Thyroid gland (tissue), 4 donors: ENCODE measurements at regions not wholly inside any gene's neighbourhood (a gene's known extent, or its start where the extent isn't known, plus 50 kb on each side); places are given as distances from the start of the nearest gene placed in this dataset.

Experiments
- CTCF ChIP-seq, 6 experiments: fragments of 200-600 bp in 3 of 6; fragments of 450-650 bp in 3 of 6; sonication (generic) in 3 of 6; IDR thresholded peaks; one replicate each; pipeline ENCODE4 v1.5.1; 2016 to 2019; ENCODE audit warnings: antibody characterized with exemption in 6 of 6, mild to moderate bottlenecking in 2 of 6, inconsistent platforms in 1 of 6, moderate library complexity in 1 of 6
- POLR2A ChIP-seq, 2 donors: fragments of 450-650 bp; IDR thresholded peaks; one replicate each; pipeline ENCODE4 v1.6.1; 2017; ENCODE audit warnings: antibody characterized with exemption in 2 of 2, mild to moderate bottlenecking in 2 of 2, moderate library complexity in 1 of 2

GRCh38 chr7:101743995-101744360 lies 73.4 kb upstream of the CUX1 start:
- TF ChIP-seq CTCF (IDR thresholded peaks at IDR 0.05) (no peak), POLR2A (IDR thresholded peaks at IDR 0.05) (no peak)
